ENCODE measurements at regions not wholly inside any gene's neighbourhood (a gene's known extent, or its start where the extent isn't known, plus 50 kb on each side); places are given as distances from the start of the nearest gene placed in this dataset.

- Histone ChIP-seq H3K4me2 (ENCODE audit: low read length) (no peak overlapping the region), H3K9me3 (ENCODE audit: low read length) (no peaks in the 10 kb centered on the region), H2AFZ (ENCODE audit: low read length) (no peak overlapping the region), H3F3A (ENCODE audit: low read length, unreplicated experiment) (no peaks in the 10 kb centered on the region), H3K4me3 (ENCODE audit: low read length) (no peak overlapping the region), H4K20me1 (ENCODE audit: low read length) (no peaks in the 10 kb centered on the region), H3K9me2 (replicated peaks; ENCODE audit: low read length) (no peaks in the 10 kb centered on the region), H3K4me1 (ENCODE audit: insufficient read depth, low read length) (peaks cover 17% of the 10 kb centered on the region), H3K27ac (ENCODE audit: low read length) (no peak overlapping the region), H3K79me2 (ENCODE audit: low read length) (no peaks in the 10 kb centered on the region), H3K36me3 (ENCODE audit: low read depth, low read length) (no peaks in the 10 kb centered on the region), H3K27me3 (ENCODE audit: low read length) (no peaks in the 10 kb centered on the region), H3K9ac (ENCODE audit: low read length) (no peak overlapping the region)
- BruUV-seq (replicated peaks) = no TSS peak
- intact Hi-C loops (cut with micrococcal nuclease) = no loop called here
- TF ChIP-seq EZH2 (IDR thresholded peaks at IDR 0.05; ENCODE audit: low read length, unreplicated experiment) (no peak), EZH2phosphoT487 (IDR thresholded peaks at IDR 0.05; ENCODE audit: borderline replicate concordance, low read length) (no peak)
- TF ChIP-seq, protein P1, sequence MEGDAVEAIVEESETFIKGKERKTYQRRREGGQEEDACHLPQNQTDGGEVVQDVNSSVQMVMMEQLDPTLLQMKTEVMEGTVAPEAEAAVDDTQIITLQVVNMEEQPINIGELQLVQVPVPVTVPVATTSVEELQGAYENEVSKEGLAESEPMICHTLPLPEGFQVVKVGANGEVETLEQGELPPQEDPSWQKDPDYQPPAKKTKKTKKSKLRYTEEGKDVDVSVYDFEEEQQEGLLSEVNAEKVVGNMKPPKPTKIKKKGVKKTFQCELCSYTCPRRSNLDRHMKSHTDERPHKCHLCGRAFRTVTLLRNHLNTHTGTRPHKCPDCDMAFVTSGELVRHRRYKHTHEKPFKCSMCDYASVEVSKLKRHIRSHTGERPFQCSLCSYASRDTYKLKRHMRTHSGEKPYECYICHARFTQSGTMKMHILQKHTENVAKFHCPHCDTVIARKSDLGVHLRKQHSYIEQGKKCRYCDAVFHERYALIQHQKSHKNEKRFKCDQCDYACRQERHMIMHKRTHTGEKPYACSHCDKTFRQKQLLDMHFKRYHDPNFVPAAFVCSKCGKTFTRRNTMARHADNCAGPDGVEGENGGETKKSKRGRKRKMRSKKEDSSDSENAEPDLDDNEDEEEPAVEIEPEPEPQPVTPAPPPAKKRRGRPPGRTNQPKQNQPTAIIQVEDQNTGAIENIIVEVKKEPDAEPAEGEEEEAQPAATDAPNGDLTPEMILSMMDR (conservative IDR thresholded peaks at IDR 0.05; ENCODE audit: low read depth, low read length) = no peak
- ChIA-PET POLR2A (ENCODE audit: unreplicated experiment) (no interaction called here), CTCF (no interaction called here)
- ATAC-seq (no peak), DNase-seq (no peak)
Observed at GRCh38 chr10:109740436-109740835, 182.9 kb downstream of the XPNPEP1 start.

DNA sequence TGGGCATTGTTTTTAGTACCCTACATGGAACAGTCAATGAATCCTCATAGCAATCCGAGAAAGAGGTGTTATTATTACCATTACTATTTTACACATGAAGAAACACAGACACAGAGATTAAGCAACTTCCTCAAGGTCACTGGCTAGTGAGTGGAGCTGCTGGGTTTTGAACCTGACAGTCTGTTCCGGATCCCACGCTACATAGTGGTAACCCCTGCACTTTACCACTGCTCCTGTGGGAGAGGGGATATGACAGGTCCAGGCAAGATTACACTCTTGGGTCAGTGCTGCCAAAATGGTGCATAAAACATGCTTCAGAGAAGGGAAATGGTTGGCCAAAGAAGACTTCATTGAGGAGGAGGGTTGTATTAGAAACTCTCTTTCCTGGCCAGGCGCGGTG, 185.7 kb downstream of the XPNPEP1 start:
- intact Hi-C loops (cut with micrococcal nuclease) = no loop called here
- Histone ChIP-seq H3K27ac (ENCODE audit: low read length) (no peak overlapping the region), H3K9me3 (ENCODE audit: low read length) (no peaks in the 10 kb centered on the region), H2AFZ (ENCODE audit: low read length) (no peak overlapping the region), H3K36me3 (ENCODE audit: low read depth, low read length) (no peaks in the 10 kb centered on the region), H3K27me3 (ENCODE audit: low read length) (no peaks in the 10 kb centered on the region), H3K4me2 (ENCODE audit: low read length) (no peak overlapping the region), H3K79me2 (ENCODE audit: low read length) (no peaks in the 10 kb centered on the region), H3K9me2 (replicated peaks; ENCODE audit: low read length) (no peaks in the 10 kb centered on the region), H3F3A (ENCODE audit: low read length, unreplicated experiment) (no peaks in the 10 kb centered on the region), H3K4me1 (ENCODE audit: insufficient read depth, low read length) (no peaks in the 10 kb centered on the region), H3K9ac (ENCODE audit: low read length) (no peak overlapping the region), H3K4me3 (ENCODE audit: low read length) (no peak overlapping the region), H4K20me1 (ENCODE audit: low read length) (no peaks in the 10 kb centered on the region)
- ChIA-PET CTCF (no interaction called here), POLR2A (ENCODE audit: unreplicated experiment) (no interaction called here)
- no peak for ATAC-seq
- BruUV-seq (replicated peaks) = no TSS peak
- no peak for DNase-seq
- no peak for TF ChIP-seq EZH2phosphoT487 (IDR thresholded peaks at IDR 0.05; ENCODE audit: borderline replicate concordance, low read length)
- no peak for TF ChIP-seq EZH2 (IDR thresholded peaks at IDR 0.05; ENCODE audit: low read length, unreplicated experiment)
- TF ChIP-seq, protein P1 (conservative IDR thresholded peaks at IDR 0.05; ENCODE audit: low read depth, low read length) = no peak

DNA sequence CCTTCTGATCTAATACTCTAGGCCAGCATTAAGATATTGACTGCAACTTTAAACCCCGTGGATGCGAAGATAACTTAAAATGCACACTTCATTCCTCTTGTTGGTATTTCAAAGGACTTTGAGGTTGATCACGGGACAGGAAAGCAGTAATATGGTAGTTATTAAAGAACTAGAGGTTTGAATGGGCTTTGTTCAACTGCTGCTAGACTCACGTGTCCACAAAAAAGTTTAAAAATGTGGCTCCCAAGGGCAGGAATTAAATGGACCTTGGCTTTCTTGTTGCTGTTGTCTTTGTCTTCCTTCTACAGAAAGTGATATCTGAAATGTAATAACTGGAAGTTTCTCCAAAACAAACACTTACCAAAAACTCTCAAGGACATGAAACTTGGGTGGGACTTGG, 186.3 kb downstream of the XPNPEP1 start:
- Histone ChIP-seq H2AFZ (ENCODE audit: low read length) (no peak overlapping the region), H3K4me3 (ENCODE audit: low read length) (no peak overlapping the region), H3K79me2 (ENCODE audit: low read length) (no peaks in the 10 kb centered on the region), H3K36me3 (ENCODE audit: low read depth, low read length) (no peaks in the 10 kb centered on the region), H3K9me2 (replicated peaks; ENCODE audit: low read length) (no peaks in the 10 kb centered on the region), H3K9me3 (ENCODE audit: low read length) (no peaks in the 10 kb centered on the region), H3K4me1 (ENCODE audit: insufficient read depth, low read length) (no peaks in the 10 kb centered on the region), H4K20me1 (ENCODE audit: low read length) (no peaks in the 10 kb centered on the region), H3K9ac (ENCODE audit: low read length) (no peak overlapping the region), H3K27me3 (ENCODE audit: low read length) (no peaks in the 10 kb centered on the region), H3K27ac (ENCODE audit: low read length) (no peak overlapping the region), H3K4me2 (ENCODE audit: low read length) (no peak overlapping the region), H3F3A (ENCODE audit: low read length, unreplicated experiment) (no peaks in the 10 kb centered on the region)
- DNase-seq (no peak), ATAC-seq (no peak)
- TF ChIP-seq EZH2 (IDR thresholded peaks at IDR 0.05; ENCODE audit: low read length, unreplicated experiment) (no peak), EZH2phosphoT487 (IDR thresholded peaks at IDR 0.05; ENCODE audit: borderline replicate concordance, low read length) (no peak)
- TF ChIP-seq, protein P1 (conservative IDR thresholded peaks at IDR 0.05; ENCODE audit: low read depth, low read length) = no peak
- BruUV-seq (replicated peaks) = no TSS peak
- intact Hi-C loops (cut with micrococcal nuclease) = no loop called here
- ChIA-PET CTCF (no interaction called here), POLR2A (ENCODE audit: unreplicated experiment) (no interaction called here)
